K562 (cell line): ENCODE measurements at regions not wholly inside any gene's neighbourhood (a gene's known extent, or its start where the extent isn't known, plus 50 kb on each side); places are given as distances from the start of the nearest gene placed in this dataset.

Experiments used
- ATAC-seq: fragments of 200-7000 bp; cut with Tn5 transposase; 3 replicates; pipeline ENCODE4 v1.9.1; 2020; ENCODE audit warnings: moderate library complexity
- BruUV-seq: library from RNA; stranded (reverse); fragments of 400-500 nt; replicated peaks from 2 replicates; lab custom pipeline; 2021; lab: Mats Ljungman, UMichigan
- CTCF ChIA-PET: fragments of 300-600 bp; formaldehyde crosslinking; extraction: SDS; loops from one replicate; lab custom pipeline; 2021; ENCODE audit warnings: low intra/inter-chr PET ratio; lab: Yijun Ruan, JAX
- POLR2A ChIA-PET: fragments of 300-600, 350-650 bp; sonication (Branson Sonifier 250); formaldehyde crosslinking; extraction: SDS; loops from one replicate; lab custom pipeline; 2021; ENCODE audit warnings: antibody characterized with exemption, inconsistent platforms; lab: Yijun Ruan, JAX
- DNase-seq, 4 experiments: peaks; one replicate each; pipeline versions ENCODE4 v3.0.0 to v3.0.0-alpha.2; 2011 to 2018; ENCODE audit warnings: low spot score in 3 of 4, mixed read lengths in 3 of 4; ENCODE audit errors: extremely low read depth in 1 of 4
- FAIRE-seq: peaks from 2 replicates; lab custom pipeline; 2011; peaks lifted over from hg19 to GRCh38; lab: Jason Lieb, UNC
- H2AFZ ChIP-seq: 2 replicates; pipeline ENCODE4 v1.6.0; 2011; ENCODE audit warnings: low read depth, low read length, control low read depth, inconsistent platforms
- H3K27ac ChIP-seq: fragments of 200-600 bp; 3 replicates; pipeline ENCODE4 v1.8.0; 2011; ENCODE audit warnings: low read depth, mild to moderate bottlenecking, control low read depth, inconsistent platforms, low read length, moderate library complexity, mixed read lengths; ENCODE audit errors: extremely low read depth
- H3K27me3 ChIP-seq, 2 experiments: fragments of 300-600 bp in 1 of 2; 2 replicates in 1 of 2; 3 replicates in 1 of 2; pipeline versions ENCODE4 v1.6.0 to v1.8.0; 2011; ENCODE audit warnings: inconsistent platforms in 2 of 2, low read length in 2 of 2, mild to moderate bottlenecking in 1 of 2, mixed read lengths in 1 of 2, moderate library complexity in 1 of 2; ENCODE audit not compliant: control insufficient read depth in 2 of 2, insufficient read depth in 2 of 2
- H3K36me3 ChIP-seq: fragments of 300-600 bp; 3 replicates; pipeline ENCODE4 v1.8.0; 2011; ENCODE audit warnings: mild to moderate bottlenecking, low read length, inconsistent platforms; ENCODE audit not compliant: control insufficient read depth, insufficient read depth
- H3K4me1 ChIP-seq, 2 experiments: fragments of 200-600 bp in 1 of 2; replicated peaks in 1 of 2; 2 replicates in 1 of 2; 3 replicates in 1 of 2; pipeline versions ENCODE4 v1.5.1 to v1.8.0; 2011; ENCODE audit warnings: inconsistent platforms in 2 of 2, low read length in 2 of 2, mild to moderate bottlenecking in 1 of 2, mixed read lengths in 1 of 2, moderate library complexity in 1 of 2; ENCODE audit not compliant: control insufficient read depth in 2 of 2, insufficient read depth in 2 of 2
- H3K4me2 ChIP-seq: 2 replicates; pipeline ENCODE4 v1.6.1; 2011; ENCODE audit warnings: low read length, control low read depth, inconsistent platforms, mixed read lengths; ENCODE audit not compliant: insufficient read depth
- H3K4me3 ChIP-seq: fragments of 200-600 bp; sonication (generic), shearing (Covaris generic); 2 replicates; pipeline ENCODE4 v1.5.1; 2016; ENCODE audit warnings: control low read depth, inconsistent platforms
- H3K79me2 ChIP-seq: fragments of 200-600 bp; 3 replicates; pipeline ENCODE4 v1.8.0; 2011; ENCODE audit warnings: low read length, inconsistent platforms; ENCODE audit not compliant: control insufficient read depth, insufficient read depth
- H3K9ac ChIP-seq, 2 experiments: 2 replicates each; pipeline versions ENCODE4 v1.6.0 to v1.6.1; 2011; ENCODE audit warnings: low read depth in 2 of 2, low read length in 2 of 2, control low read depth in 1 of 2, inconsistent platforms in 1 of 2, mild to moderate bottlenecking in 1 of 2, mixed read lengths in 1 of 2; ENCODE audit not compliant: insufficient read depth in 1 of 2
- H3K9me1 ChIP-seq: one replicate; pipeline ENCODE4 v1.6.0; 2011; ENCODE audit warnings: inconsistent platforms, mild to moderate bottlenecking, low read length, moderate library complexity; ENCODE audit not compliant: control insufficient read depth, insufficient read depth
- H3K9me3 ChIP-seq: replicated peaks from 2 replicates; pipeline ENCODE4 v1.5.1; 2011; ENCODE audit warnings: low read depth, low read length, inconsistent platforms; ENCODE audit not compliant: control insufficient read depth, insufficient read depth
- H4K20me1 ChIP-seq: replicated peaks from 2 replicates; pipeline ENCODE4 v1.6.1; 2011; ENCODE audit warnings: low read length, inconsistent platforms, mixed read lengths; ENCODE audit not compliant: control insufficient read depth, insufficient read depth
- ARID1B ChIP-seq: fragments of 450-650 bp; IDR thresholded peaks from 2 replicates; pipeline ENCODE4 v1.6.1; 2016; ENCODE audit warnings: antibody characterized with exemption, mild to moderate bottlenecking, inconsistent platforms
- CAMTA2 ChIP-seq: fragments of 250-450 bp; sonication (Bioruptor Pico); conservative IDR thresholded peaks from 2 replicates; pipeline ENCODE4 v1.5.1; 2022
- CBX3 ChIP-seq, 2 experiments: IDR thresholded peaks; 1 replicate in 1 of 2; 2 replicates in 1 of 2; pipeline ENCODE4 v1.6.1; 2012; ENCODE audit warnings: inconsistent platforms in 2 of 2, low read length in 2 of 2, borderline replicate concordance in 1 of 2, control low read depth in 1 of 2
- ETV5 ChIP-seq: sonication (generic); formaldehyde crosslinking; IDR thresholded peaks from 2 replicates; pipeline ENCODE4 v1.4.0; 2020; ENCODE audit warnings: low read depth, mild to moderate bottlenecking, missing genetic modification reagents
- FOXJ3 ChIP-seq: sonication (generic); formaldehyde crosslinking; IDR thresholded peaks from 2 replicates; pipeline ENCODE4 v1.4.0; 2020; ENCODE audit warnings: mild to moderate bottlenecking, missing genetic modification reagents
- MBD2 ChIP-seq: sonication (generic); IDR thresholded peaks from 2 replicates; pipeline ENCODE4 v1.6.1; 2016; ENCODE audit warnings: low read depth, borderline replicate concordance
- NELFE ChIP-seq: IDR thresholded peaks from 2 replicates; pipeline ENCODE4 v1.6.1; 2011; ENCODE audit warnings: mild to moderate bottlenecking; ENCODE audit not compliant: insufficient read depth, insufficient read length
- NFYB ChIP-seq: IDR thresholded peaks from 2 replicates; pipeline ENCODE4 v1.6.1; 2011; ENCODE audit warnings: mild to moderate bottlenecking, moderate library complexity; ENCODE audit not compliant: insufficient read length; ENCODE audit errors: extremely low read depth
- ZNF134 ChIP-seq: fragments of 250-450 bp; sonication (Bioruptor Pico); conservative IDR thresholded peaks from 2 replicates; pipeline ENCODE4 v1.4.0; 2020
- WGBS: fragments of 100-300 bp; shearing (Covaris generic); methylation state at CpG from one replicate; pipeline ENCODE4 v1.1.6; 2016; ENCODE audit warnings: low coverage, mixed read lengths; ENCODE audit not compliant: insufficient coverage; ENCODE audit errors: missing lambda C conversion rate; 5-methylcytosine and 5-hydroxymethylcytosine counted together
- in situ Hi-C: fragments of 300-500 bp; cut with MboI; formaldehyde crosslinking; loops from 4 replicates; pipeline ENCODE4 v1.15.0; 2018; ENCODE audit warnings: inconsistent platforms, mixed read lengths
- intact Hi-C: fragments of 100-400 bp; cut with micrococcal nuclease; formaldehyde crosslinking; loops from 2 replicates; pipeline ENCODE4 v1.14.2; 2022
- TF ChIP-seq, protein P1 (sequence below): fragments of 450-650 bp; IDR thresholded peaks from 2 replicates; pipeline ENCODE4 v1.6.1; 2016; ENCODE audit warnings: low read depth

DNA sequence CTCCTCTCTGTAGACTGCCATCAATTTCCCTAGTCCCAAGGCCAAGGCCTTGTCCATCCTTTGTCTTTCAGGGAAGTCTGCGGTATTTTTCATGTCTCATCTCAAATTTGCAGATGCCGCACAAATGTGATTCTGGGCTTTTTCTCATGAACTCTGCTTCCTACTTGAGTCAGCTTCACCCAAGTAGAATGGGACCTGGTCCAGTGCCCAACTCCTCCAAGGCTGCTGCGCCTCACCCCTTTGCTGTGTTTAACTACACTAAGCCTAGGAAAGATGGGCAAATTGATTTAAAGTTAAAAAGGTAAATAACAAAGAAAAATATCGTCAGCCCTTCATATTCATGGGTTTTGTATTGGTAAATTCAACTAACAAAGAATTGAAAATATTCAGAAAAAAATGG lies 1092.6 kb upstream of the AUTS2 start:
- Histone ChIP-seq H3K36me3 (no peaks in the 10 kb centered on the region), H3K4me2 (no peak overlapping the region), H3K27ac (no peak overlapping the region), H3K9ac (no peak overlapping the region), H3K9me3 (no peaks in the 10 kb centered on the region), H3K4me1 (no peaks in the 10 kb centered on the region), H3K4me3 (no peak overlapping the region), H4K20me1 (no peaks in the 10 kb centered on the region), H3K9me1 (no peaks in the 10 kb centered on the region), H3K27me3 (no peaks in the 10 kb centered on the region), H3K79me2 (no peaks in the 10 kb centered on the region), H2AFZ (no peak overlapping the region)
- BruUV-seq: no TSS peak
- ChIA-PET POLR2A (interaction anchor here (0.6 kb wide), 1 partner anchor 24 kb away, joined by 3 read pairs; no protein-coding TSS in a partner anchor), CTCF (no interaction called here)
- intact Hi-C loops (no loop called here), in situ Hi-C loops (no loop called here)
- TF ChIP-seq NFYB (no peak), ETV5 (CRISPR knock-in tag) (no peak), ZNF134 (CRISPR knock-in tag) (no peak)
- no peak for DNase-seq
- no peak for ATAC-seq
- WGBS: 0% methylated on average over 4 of the region's 4 CpGs
- no peak for FAIRE-seq

DNA sequence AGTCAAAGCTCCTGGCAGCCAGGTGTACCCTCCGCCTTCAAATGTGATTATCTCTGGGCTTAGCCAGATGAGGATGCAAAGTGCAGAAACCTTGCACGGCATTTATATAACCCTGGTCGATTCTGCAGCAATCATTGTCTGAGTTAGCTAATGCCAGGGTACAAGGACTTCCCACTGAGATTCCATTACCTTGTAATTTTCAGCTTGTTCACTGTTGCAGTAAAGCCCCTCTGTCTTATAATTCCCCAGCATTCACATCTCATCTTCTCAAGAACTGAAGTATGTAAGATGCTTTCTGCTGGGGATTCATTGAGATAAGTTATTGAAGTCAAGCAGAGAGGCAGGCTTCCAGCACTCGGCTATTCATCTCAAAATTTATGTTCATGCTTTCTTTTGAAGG lies 1090.6 kb upstream of the AUTS2 start:
- Histone ChIP-seq H3K79me2 (no peaks in the 10 kb centered on the region), H3K27ac (no peak overlapping the region), H3K9ac (no peak overlapping the region), H4K20me1 (no peaks in the 10 kb centered on the region), H3K9me3 (no peaks in the 10 kb centered on the region), H3K4me1 (no peaks in the 10 kb centered on the region), H3K9me1 (no peaks in the 10 kb centered on the region), H3K36me3 (no peaks in the 10 kb centered on the region), H3K4me3 (no peak overlapping the region), H2AFZ (no peak overlapping the region), H3K4me2 (no peak overlapping the region), H3K27me3 (peaks cover 0 to 5% of the 10 kb centered on the region in 2 experiments; a peak in 1 of 5 replicates)
- FAIRE-seq (no peak), DNase-seq (no peak), ATAC-seq (no peak)
- in situ Hi-C loops: no loop called here
- POLR2A ChIA-PET: no interaction called here
- 0% methylated on average over 4 of the region's 4 CpGs for WGBS
- intact Hi-C loops: no loop called here
- BruUV-seq: no TSS peak
- CTCF ChIA-PET: no interaction called here
- TF ChIP-seq ARID1B (no peak), MBD2 (no peak), CAMTA2 (no peak), CBX3 (IDR thresholded peaks at IDR 0.05; ENCODE audit: borderline replicate concordance in 1 of 2, low read length in 2 of 2) (no peak), FOXJ3 (no peak), NELFE (no peak)
- TF ChIP-seq, protein P1, sequence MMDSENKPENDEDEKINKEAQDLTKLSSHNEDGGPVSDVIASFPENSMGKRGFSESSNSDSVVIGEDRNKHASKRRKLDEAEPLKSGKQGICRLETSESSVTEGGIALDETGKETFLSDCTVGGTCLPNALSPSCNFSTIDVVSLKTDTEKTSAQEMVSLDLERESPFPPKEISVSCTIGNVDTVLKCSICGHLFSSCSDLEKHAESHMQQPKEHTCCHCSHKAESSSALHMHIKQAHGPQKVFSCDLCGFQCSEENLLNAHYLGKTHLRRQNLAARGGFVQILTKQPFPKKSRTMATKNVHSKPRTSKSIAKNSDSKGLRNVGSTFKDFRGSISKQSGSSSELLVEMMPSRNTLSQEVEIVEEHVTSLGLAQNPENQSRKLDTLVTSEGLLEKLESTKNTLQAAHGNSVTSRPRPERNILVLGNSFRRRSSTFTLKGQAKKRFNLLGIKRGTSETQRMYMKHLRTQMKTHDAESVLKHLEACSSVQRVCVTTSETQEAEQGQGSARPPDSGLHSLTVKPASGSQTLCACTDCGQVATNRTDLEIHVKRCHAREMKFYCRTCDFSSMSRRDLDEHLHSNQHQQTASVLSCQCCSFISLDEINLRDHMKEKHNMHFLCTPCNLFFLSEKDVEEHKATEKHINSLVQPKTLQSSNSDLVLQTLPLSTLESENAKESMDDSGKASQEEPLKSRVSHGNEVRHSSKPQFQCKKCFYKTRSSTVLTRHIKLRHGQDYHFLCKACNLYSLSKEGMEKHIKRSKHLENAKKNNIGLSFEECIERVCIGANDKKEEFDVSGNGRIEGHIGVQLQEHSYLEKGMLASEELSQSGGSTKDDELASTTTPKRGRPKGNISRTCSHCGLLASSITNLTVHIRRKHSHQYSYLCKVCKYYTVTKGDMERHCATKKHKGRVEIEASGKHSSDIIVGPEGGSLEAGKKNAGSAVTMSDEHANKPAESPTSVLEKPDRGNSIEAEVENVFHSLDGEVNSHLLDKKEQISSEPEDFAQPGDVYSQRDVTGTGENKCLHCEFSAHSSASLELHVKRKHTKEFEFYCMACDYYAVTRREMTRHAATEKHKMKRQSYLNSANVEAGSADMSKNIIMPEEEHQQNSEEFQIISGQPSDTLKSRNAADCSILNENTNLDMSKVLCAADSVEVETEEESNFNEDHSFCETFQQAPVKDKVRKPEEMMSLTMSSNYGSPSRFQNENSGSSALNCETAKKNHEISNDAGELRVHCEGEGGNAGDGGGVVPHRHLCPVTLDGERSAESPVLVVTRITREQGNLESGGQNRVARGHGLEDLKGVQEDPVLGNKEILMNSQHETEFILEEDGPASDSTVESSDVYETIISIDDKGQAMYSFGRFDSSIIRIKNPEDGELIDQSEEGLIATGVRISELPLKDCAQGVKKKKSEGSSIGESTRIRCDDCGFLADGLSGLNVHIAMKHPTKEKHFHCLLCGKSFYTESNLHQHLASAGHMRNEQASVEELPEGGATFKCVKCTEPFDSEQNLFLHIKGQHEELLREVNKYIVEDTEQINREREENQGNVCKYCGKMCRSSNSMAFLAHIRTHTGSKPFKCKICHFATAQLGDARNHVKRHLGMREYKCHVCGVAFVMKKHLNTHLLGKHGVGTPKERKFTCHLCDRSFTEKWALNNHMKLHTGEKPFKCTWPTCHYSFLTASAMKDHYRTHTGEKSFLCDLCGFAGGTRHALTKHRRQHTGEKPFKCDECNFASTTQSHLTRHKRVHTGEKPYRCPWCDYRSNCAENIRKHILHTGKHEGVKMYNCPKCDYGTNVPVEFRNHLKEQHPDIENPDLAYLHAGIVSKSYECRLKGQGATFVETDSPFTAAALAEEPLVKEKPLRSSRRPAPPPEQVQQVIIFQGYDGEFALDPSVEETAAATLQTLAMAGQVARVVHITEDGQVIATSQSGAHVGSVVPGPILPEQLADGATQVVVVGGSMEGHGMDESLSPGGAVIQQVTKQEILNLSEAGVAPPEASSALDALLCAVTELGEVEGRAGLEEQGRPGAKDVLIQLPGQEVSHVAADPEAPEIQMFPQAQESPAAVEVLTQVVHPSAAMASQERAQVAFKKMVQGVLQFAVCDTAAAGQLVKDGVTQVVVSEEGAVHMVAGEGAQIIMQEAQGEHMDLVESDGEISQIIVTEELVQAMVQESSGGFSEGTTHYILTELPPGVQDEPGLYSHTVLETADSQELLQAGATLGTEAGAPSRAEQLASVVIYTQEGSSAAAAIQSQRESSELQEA: no peak
